HG02763 (cell line): ENCODE measurements at regions not wholly inside any gene's neighbourhood (a gene's known extent, or its start where the extent isn't known, plus 50 kb on each side); places are given as distances from the start of the nearest gene placed in this dataset.

Experiments
- ATAC-seq: cut with Tn5 transposase; IDR thresholded peaks from one replicate; pipeline ENCODE4 v1.9.1; 2021; ENCODE audit warnings: mild to moderate bottlenecking, moderate library complexity; ENCODE audit not compliant: unreplicated experiment

DNA sequence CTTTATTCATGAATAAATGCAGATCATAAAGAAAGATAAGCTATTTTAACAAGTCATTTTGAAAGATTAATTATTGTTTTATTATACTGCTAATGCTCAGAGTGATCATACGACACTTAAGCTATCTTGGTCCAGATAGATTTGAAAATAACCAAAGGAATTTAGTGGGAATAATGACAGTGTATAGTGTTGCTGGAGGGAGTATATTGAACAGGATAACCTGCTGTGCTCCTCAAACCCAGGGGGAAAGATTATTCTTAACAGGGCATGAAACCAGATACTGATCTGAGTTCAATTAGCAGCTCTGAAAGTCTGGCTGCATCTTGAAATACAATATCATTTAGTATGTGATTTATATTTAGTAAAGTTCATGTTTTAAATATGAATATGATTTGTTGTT lies 216.3 kb upstream of the ITGA4 start:
- ATAC-seq, result no peak

GRCh38 chr2:181241366-181241765 lies 215.8 kb upstream of the ITGA4 start:
- no peak for ATAC-seq

- peak; percentile 84 for ATAC-seq
Observed at GRCh38 chr2:181241797-181242196, 215.4 kb upstream of the ITGA4 start.

- no peak for ATAC-seq
Observed at GRCh38 chr2:181242262-181242661, 214.9 kb upstream of the ITGA4 start.

DNA sequence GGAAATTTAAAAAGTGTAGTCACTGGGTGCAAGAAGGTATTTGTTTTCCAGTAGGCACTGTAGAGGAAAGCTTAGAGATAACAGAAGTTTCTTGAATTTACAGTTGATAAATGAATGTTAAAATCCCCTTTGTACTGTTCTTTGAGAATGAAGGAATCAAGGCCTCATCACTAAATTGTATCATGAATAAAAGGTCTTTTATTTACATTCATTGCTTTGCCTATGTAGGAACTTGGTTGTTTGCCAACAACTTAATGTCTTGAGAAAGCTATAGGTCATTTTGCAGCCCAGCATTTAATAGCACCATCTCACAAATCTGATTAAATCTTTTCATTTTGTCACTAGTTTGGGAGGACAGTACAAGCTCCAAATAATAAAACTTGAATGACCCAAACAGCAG lies 213.9 kb upstream of the ITGA4 start:
- no peak for ATAC-seq

DNA sequence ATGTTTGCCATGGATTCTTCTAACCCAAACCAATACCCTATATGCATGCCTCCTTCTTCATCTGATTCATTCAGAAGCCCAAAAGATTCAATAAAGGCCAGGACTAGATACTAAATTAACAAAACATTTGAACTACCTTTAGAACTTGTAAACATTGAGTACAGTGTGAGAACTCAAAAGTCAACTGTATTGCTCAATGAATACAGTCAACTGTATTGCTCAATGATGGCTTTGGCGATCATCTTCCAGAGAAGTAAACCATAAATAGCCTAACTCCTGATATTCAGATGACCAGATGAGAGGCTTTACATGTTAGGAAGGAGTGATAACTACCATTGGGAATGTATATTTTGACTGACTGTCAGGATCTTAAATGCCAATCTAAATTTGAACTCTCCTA lies 206.5 kb upstream of the ITGA4 start:
- ATAC-seq, result no peak

DNA sequence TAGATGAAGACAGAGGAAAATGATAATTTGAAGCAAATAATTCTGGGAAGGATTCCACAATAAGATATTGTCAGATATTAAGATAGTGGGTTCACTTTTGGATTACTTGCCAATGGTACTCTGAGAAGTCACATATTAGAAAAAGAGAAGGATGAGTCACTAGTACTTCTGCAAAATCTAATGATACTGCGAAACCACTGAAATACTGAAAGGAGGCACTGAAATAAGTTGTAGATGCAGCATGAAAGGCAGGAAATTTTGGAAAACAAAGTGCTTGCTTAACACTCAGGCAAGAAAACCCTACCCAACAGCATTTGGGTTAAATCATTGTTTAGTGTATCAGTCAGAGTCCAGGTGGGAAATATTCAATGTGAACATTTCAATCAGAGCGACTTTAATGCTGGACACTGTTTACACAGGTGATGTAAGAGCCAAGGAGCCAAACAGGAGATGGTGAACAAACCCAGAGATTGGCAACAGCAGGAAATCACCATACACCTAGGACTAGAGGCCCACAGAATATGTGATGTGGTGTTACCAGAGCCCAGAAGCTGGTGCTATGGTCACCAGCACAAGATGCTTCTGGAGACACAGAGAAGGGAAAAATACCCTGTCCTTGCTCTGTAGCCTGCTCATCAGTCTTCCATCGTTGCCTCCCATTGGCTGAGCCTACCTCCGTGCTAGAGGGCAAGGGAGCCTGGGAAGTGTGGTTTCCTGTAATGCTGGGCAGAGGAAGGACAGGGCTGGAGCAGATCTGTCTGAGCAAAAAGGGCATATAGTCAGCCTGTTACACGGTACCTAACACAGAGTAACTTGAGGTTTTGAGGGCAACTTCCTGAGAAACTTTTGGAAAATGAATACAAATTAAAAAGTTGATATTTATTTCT lies 204.7 kb upstream of the ITGA4 start:
- no peak for ATAC-seq

- no peak for ATAC-seq
Observed at GRCh38 chr2:181253438-181253837, 203.7 kb upstream of the ITGA4 start.

- no peak for ATAC-seq
Observed at GRCh38 chr2:181255651-181256050, 201.5 kb upstream of the ITGA4 start.

DNA sequence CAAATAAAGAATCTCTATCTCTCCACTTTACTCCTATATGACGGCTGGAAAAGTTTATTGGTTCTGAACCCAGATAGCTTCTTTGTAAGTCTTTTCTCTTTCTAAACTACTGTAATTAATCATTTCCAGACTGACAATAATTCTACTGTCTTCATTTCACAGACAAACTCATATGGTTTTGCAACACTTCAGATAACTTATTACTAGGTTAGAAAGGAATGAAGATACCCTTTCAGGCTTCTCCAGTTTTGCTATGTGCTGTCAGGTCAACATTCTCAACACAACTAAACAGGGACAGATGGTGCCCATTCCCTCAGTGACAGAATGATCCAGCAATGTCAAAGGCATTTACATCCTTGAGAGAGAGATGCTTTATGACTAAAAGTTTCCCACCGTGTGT lies 198.5 kb upstream of the ITGA4 start:
- ATAC-seq, result no peak

DNA sequence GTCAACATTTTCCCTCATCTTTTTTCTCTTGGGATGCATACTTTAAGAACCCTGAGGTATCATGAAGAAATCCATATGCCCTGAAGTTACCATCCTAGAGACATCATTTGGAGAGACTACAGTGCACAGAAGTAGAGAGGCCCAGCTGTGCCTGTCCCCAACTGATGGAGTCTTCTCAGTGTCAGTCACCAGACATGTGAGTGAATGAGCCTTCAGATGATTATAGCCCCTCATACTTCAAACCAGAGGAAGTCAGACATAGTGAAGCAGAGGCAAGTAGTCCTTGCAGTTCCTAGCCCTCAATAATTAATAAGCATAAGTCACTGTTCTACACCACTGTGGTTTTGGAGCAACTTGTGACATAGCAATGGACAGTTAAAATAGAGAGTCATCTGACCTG lies 194.4 kb upstream of the ITGA4 start:
- ATAC-seq, result no peak

DNA sequence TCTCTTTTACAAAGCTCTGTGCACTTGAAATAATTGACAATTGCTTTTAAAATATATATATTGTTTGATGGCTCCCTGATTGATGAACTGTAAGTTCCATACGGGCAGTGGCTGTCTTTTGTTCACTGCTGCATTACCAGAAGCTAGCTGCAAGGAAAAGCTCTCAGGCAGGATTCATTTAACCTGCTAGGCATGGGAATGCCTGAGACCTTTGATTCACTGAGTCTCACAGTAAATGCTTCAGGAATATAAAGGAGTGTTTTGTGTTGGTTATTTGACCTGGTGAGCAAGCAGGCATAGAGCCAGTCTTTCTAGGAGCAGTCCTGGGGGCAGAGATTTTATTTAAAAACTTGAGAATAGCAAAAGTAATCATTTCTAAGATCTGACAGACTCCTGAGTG lies 193.2 kb upstream of the ITGA4 start:
- ATAC-seq, result no peak

DNA sequence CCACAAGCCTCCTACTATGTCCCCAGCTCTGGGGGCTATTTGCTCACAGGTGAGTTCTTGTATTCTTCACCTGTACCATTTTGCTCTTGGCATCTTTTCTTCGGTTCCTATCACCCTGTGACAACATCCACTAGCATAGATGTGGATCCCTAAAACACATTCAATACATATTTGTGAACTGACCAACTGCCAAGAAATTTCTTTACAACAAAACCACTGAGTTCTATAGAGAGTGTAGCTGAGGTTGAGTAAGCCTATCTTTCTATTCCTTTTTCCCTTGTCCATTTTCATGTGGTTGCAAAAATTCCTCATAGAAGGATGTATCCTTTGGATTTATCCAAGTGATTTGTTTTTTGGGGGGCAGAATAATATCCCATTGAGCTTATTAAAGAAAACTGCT lies 192.7 kb upstream of the ITGA4 start:
- no peak for ATAC-seq

GRCh38 chr2:181266614-181267013 lies 190.6 kb upstream of the ITGA4 start:
- ATAC-seq, result no peak

DNA sequence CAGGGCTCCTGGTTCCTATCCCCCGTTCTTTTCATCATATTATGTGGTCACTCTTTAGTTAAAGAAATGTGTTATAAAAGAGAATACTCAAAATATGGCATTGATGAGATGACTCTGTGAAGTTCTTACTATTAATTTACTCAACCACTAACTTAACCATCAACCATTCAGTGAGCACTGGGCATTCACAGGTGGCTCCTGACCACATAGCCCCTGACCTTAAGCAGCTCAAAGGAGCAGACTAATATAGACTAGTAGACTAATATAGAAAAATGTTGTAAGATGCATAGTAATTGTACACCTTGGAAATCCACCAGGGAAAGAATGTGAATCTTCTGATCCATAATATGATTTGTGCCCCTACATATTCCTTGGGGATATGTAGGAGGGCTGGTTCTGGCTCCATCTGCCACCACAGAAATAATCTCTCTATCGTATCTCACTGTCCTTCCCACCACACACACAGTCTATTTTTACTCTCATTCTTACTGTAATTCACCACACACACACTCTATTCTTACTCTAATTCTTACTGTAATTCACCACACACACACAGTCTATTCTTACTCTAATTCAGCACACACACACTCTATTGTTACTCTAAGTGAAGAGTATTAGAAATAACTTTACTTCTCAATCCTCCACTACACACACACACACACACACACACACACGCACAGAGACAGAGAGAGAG lies 188.9 kb upstream of the ITGA4 start:
- ATAC-seq, result no peak

- no peak for ATAC-seq
Observed at GRCh38 chr2:181273986-181274385, 183.2 kb upstream of the ITGA4 start.

- no peak for ATAC-seq
Observed at GRCh38 chr2:181275643-181276070, 181.5 kb upstream of the ITGA4 start.

DNA sequence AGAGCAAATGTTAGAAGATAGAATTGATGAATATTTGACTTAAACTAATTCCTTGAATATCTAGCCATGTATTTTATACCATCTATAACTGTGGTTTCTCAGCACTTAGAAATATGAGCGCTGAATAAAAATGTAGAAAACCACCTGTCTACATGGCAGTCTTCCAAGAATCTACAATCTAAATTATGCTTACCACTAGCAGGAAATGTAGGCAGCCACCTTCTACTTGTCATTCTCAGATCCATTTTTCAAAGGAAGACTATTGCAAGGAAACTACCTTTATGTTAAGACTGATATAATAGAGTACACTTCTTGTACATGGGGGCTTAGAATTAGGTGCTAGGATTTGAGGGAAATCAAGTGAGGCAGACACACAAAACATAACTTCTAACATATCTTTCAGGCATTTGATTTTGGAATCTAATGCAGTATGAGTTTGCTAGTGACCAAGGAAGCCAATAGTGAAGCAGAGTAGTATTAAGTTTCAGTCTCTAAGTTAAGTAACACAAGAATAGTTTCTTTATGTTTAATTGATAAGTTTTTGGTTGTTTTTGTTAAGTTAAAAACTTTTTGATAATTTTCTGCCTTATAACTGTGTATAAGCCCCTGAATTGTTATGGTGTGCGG lies 175.9 kb upstream of the ITGA4 start:
- no peak for ATAC-seq

GRCh38 chr2:181285116-181285515 lies 172.1 kb upstream of the ITGA4 start:
- ATAC-seq, result no peak

- no peak for ATAC-seq
Observed at GRCh38 chr2:181289698-181290097, 167.5 kb upstream of the ITGA4 start.

GRCh38 chr2:181290182-181290581 lies 167.0 kb upstream of the ITGA4 start:
- no peak for ATAC-seq

DNA sequence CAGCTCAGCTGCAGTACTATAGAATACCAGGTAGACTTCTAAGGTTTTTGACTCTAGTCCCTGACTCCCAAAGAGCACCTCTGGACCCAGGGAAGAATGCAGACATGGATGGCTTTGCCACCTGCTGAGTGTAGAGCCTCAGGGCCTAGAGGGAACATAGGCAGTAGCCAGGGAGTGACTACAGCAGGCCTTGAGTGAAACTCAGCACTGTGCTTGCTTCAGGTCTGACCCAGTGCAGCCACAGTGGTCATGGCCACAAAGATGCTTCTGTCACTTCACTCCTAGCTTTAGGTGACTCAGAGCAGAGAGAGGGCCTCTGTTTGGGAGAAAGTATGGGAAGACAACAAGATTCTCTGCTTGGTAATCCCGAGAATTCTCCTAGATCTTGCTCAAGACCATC lies 162.2 kb upstream of the ITGA4 start:
- no peak for ATAC-seq
